ENCODE measurements at regions not wholly inside any gene's neighbourhood (a gene's known extent, or its start where the extent isn't known, plus 50 kb on each side); places are given as distances from the start of the nearest gene placed in this dataset.

DNA sequence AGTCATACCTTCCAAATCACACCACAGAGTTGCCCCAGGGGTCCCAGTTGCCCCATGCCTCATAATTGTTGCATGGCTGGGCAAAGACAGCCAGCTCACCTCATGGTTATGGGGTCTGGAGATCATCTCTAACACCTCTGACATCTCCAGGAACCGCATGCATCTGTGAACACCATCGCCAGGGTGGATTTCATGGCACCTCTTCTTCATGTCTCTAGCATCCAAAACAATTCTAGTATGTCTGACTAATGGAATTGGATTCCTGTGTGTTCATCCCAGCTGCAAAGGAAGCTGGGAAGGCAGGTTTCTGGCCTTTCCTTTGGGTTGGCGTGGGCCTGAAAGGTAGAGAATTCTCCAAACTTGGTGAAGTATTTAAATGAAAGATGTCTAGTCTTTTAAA, 122.3 kb upstream of the ABCA1 start:
- H3K4me3 Mint-ChIP-seq, result no peak overlapping the region
- CTCF ChIA-PET, result interaction anchor here (0.8 kb wide), 1 partner anchor 11 kb away, joined by 3 read pairs; no protein-coding TSS in a partner anchor
- POLR2A ChIA-PET, result no interaction called here
- no peak for ATAC-seq
- H3K4me1 Mint-ChIP-seq (ENCODE audit: low read depth), result peaks cover 26% of the 10 kb centered on the region
- no peaks in the 10 kb centered on the region for H3K9me3 Mint-ChIP-seq
- DNase-seq, result no peak
- H3K27me3 Mint-ChIP-seq, result no peaks in the 10 kb centered on the region
- H3K27ac Mint-ChIP-seq, result no peak overlapping the region
- H3K36me3 Mint-ChIP-seq (ENCODE audit: low read depth), result peaks cover 3% of the 10 kb centered on the region
- TF ChIP-seq, protein P1, sequence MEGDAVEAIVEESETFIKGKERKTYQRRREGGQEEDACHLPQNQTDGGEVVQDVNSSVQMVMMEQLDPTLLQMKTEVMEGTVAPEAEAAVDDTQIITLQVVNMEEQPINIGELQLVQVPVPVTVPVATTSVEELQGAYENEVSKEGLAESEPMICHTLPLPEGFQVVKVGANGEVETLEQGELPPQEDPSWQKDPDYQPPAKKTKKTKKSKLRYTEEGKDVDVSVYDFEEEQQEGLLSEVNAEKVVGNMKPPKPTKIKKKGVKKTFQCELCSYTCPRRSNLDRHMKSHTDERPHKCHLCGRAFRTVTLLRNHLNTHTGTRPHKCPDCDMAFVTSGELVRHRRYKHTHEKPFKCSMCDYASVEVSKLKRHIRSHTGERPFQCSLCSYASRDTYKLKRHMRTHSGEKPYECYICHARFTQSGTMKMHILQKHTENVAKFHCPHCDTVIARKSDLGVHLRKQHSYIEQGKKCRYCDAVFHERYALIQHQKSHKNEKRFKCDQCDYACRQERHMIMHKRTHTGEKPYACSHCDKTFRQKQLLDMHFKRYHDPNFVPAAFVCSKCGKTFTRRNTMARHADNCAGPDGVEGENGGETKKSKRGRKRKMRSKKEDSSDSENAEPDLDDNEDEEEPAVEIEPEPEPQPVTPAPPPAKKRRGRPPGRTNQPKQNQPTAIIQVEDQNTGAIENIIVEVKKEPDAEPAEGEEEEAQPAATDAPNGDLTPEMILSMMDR (IDR thresholded peaks at IDR 0.05), result no peak
- intact Hi-C loops (cut with micrococcal nuclease), result loop anchor here (10.0 kb wide), 1 partner anchor 55 kb away; no protein-coding TSS in a partner anchor

DNA sequence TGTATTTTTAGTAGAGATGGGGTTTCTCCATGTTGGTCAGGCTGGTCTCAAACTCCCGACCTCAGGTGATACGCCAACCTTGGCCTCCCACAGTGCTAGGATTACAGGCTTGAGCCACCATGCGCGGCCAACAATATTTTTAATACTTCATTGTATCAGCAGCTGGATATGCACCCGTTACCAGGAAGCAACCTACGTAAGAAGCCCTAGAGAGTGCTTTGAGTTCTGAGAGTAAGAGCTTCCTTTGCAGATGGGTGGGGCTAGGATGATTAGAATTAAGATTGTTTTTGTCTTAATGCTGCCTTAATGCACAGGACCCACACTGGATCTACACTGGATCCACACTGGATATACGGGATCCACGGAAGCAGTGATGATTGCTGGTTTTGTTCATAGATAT, 123.9 kb upstream of the ABCA1 start:
- peak; percentile 27 for DNase-seq
- Mint-ChIP-seq H3K36me3 (ENCODE audit: low read depth) (peaks cover 3% of the 10 kb centered on the region), H3K27me3 (no peaks in the 10 kb centered on the region), H3K4me3 (no peak overlapping the region), H3K4me1 (ENCODE audit: low read depth) (peaks cover 26% of the 10 kb centered on the region), H3K9me3 (no peaks in the 10 kb centered on the region), H3K27ac (peak overlapping the region; percentile 47)
- TF ChIP-seq, protein P1 (IDR thresholded peaks at IDR 0.05), result no peak
- POLR2A ChIA-PET, result no interaction called here
- intact Hi-C loops (cut with micrococcal nuclease), result loop anchor here (10.0 kb wide), 1 partner anchor 57 kb away; no protein-coding TSS in a partner anchor
- ATAC-seq, result peak; percentile 47
- CTCF ChIA-PET, result no interaction called here

DNA sequence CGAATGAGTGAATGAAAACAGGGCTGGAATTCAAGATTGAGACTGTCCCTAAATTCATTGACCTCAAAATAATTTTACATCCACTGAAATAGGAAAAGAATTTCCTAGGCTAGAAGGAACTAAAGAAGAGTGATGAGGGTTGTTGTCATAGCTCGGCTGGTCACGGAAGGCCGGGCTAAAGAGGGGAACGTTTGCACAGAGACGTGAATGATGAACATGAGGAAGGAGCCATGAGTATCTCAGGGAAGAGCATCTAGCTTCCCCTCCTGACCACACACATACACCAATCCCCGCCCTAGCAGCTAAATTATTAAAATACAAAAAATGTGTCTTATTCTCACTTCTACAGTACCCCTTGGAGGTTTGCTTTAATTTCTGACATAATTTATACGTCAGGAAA, 124.4 kb upstream of the ABCA1 start:
- H3K27me3 Mint-ChIP-seq, result no peaks in the 10 kb centered on the region
- peaks cover 3% of the 10 kb centered on the region for H3K36me3 Mint-ChIP-seq (ENCODE audit: low read depth)
- ChIA-PET POLR2A (no interaction called here), CTCF (interaction anchor here (0.8 kb wide), 1 partner anchor 61 kb away, joined by 3 read pairs; no protein-coding TSS in a partner anchor)
- peak overlapping the region; percentile 47 for H3K27ac Mint-ChIP-seq
- intact Hi-C loops (cut with micrococcal nuclease), result loop anchor here (10.0 kb wide), 1 partner anchor 58 kb away; no protein-coding TSS in a partner anchor
- H3K9me3 Mint-ChIP-seq, result no peaks in the 10 kb centered on the region
- DNase-seq (no peak), ATAC-seq (no peak)
- TF ChIP-seq, protein P1 (IDR thresholded peaks at IDR 0.05), result no peak
- H3K4me3 Mint-ChIP-seq, result no peak overlapping the region
- H3K4me1 Mint-ChIP-seq (ENCODE audit: low read depth), result peaks cover 26% of the 10 kb centered on the region

DNA sequence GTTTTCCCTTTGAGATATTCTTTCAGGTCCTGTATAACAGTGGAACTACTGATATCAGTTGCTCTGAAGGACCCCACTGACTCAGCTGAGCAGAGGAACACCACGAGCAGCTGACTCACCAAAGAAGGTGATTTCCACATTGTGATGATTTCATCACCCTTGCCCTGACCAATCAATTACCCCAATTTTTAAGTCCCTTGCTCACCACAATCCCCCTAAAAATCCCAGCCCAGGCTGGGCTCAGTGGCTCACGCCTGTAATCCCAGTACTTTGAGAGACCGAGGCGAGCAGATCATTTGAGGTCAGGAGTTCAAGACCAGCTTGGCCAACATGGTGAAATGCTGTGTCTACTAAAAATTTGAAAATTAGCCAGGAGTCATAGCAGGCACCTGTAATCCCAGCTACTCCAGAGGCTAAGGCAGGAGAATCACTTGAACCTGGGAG, 125.3 kb upstream of the ABCA1 start:
- H3K36me3 Mint-ChIP-seq (ENCODE audit: low read depth), result peaks cover 3% of the 10 kb centered on the region
- H3K27me3 Mint-ChIP-seq, result no peaks in the 10 kb centered on the region
- TF ChIP-seq, protein P1 (IDR thresholded peaks at IDR 0.05), result no peak
- DNase-seq (peak; percentile 81), ATAC-seq (peak; percentile 93)
- ChIA-PET CTCF (no interaction called here), POLR2A (interaction anchor here (0.6 kb wide), 1 partner anchor 204 kb away, joined by 3 read pairs; no protein-coding TSS in a partner anchor)
- H3K9me3 Mint-ChIP-seq, result no peaks in the 10 kb centered on the region
- peaks cover 26% of the 10 kb centered on the region for H3K4me1 Mint-ChIP-seq (ENCODE audit: low read depth)
- intact Hi-C loops (cut with micrococcal nuclease), result loop anchor here (10.0 kb wide), 1 partner anchor 58 kb away; no protein-coding TSS in a partner anchor
- peak overlapping the region; percentile 72 for H3K27ac Mint-ChIP-seq
- no peak overlapping the region for H3K4me3 Mint-ChIP-seq

DNA sequence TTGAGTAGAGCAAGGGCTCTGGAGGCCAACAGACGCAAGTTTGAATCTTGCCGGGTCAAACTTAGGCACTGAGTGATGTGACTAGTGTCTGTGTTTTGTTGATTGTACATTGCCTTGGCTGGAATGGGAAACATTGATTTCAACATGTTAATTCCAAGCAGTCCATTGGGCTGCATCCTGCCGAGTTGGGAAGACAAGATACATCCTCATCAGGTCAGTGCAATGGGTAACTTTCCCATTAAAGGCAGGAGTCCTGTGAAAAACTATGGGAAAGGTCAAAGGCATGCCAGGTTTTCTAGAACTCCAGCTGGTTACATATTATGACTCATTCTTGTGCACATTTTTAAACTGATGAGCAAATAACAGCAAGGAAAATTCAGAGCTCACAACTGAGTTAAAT, 126.5 kb upstream of the ABCA1 start:
- CTCF ChIA-PET, result no interaction called here
- Mint-ChIP-seq H3K4me1 (ENCODE audit: low read depth) (peaks cover 26% of the 10 kb centered on the region), H3K4me3 (no peak overlapping the region), H3K27ac (peak overlapping the region; percentile 46), H3K27me3 (no peaks in the 10 kb centered on the region), H3K36me3 (ENCODE audit: low read depth) (peaks cover 3% of the 10 kb centered on the region), H3K9me3 (no peaks in the 10 kb centered on the region)
- POLR2A ChIA-PET, result no interaction called here
- ATAC-seq (no peak), DNase-seq (no peak)
- intact Hi-C loops (cut with micrococcal nuclease), result loop anchor here (10.0 kb wide), 1 partner anchor 60 kb away; no protein-coding TSS in a partner anchor
- TF ChIP-seq, protein P1 (IDR thresholded peaks at IDR 0.05), result no peak

All from activated CD8-positive, alpha-beta T cell treated with anti-CD3 and anti-CD28 coated beads for 36 hours (primary cell).